ENCODE measurements at regions not wholly inside any gene's neighbourhood (a gene's known extent, or its start where the extent isn't known, plus 50 kb on each side); places are given as distances from the start of the nearest gene placed in this dataset.
"Not testable (repeated sequence)": the region's sequence is repeated elsewhere in the genome, so short reads cannot be mapped to it uniquely, and the experiment has no call there.

- no peak for DNase-seq
Observed at GRCh38 chr2:14828968-14829367, 196.5 kb downstream of the LRATD1 start.

- DNase-seq = peak; percentile 34
Observed at GRCh38 chr2:14831458-14831857, 198.9 kb downstream of the LRATD1 start.

GRCh38 chr2:14843507-14844204 lies 211.1 kb downstream of the LRATD1 start:
- no peak for DNase-seq

- DNase-seq = no peak
Observed at GRCh38 chr2:14855751-14856150, 223.2 kb downstream of the LRATD1 start.

- DNase-seq = no peak
Observed at GRCh38 chr2:14861181-14861580, 228.7 kb downstream of the LRATD1 start.

- peak; percentile 8 for DNase-seq
Observed at GRCh38 chr2:14866736-14867352, 234.3 kb downstream of the LRATD1 start.

GRCh38 chr2:14867853-14868252 lies 235.3 kb downstream of the LRATD1 start:
- no peak for DNase-seq

GRCh38 chr2:14872779-14873325 lies 240.3 kb downstream of the LRATD1 start:
- DNase-seq = no peak

GRCh38 chr2:14881651-14882327 lies 249.3 kb downstream of the LRATD1 start:
- no peak for DNase-seq

GRCh38 chr2:14884651-14885050 lies 252.1 kb downstream of the LRATD1 start:
- DNase-seq = no peak

- no peak for DNase-seq
Observed at GRCh38 chr2:14891546-14891945, 259.0 kb downstream of the LRATD1 start.

GRCh38 chr2:14896330-14897030 lies 264.0 kb downstream of the LRATD1 start:
- no peak for DNase-seq

- DNase-seq = no peak
Observed at GRCh38 chr2:14899621-14900414, 267.3 kb downstream of the LRATD1 start.

GRCh38 chr2:14901737-14902136 lies 269.2 kb downstream of the LRATD1 start:
- DNase-seq = no peak

- DNase-seq = peak; percentile 19
Observed at GRCh38 chr2:14902953-14903352, 270.4 kb downstream of the LRATD1 start.

GRCh38 chr2:14903709-14904374 lies 271.3 kb downstream of the LRATD1 start:
- DNase-seq = peak; percentile 90

- DNase-seq = not testable (repeated sequence)
Observed at GRCh38 chr2:14904378-14904777, 271.9 kb downstream of the LRATD1 start.

- no peak for DNase-seq
Observed at GRCh38 chr2:14905571-14905970, 273.1 kb downstream of the LRATD1 start.

- peak; percentile 44 for DNase-seq
Observed at GRCh38 chr2:14907014-14907612, 274.6 kb downstream of the LRATD1 start.

- DNase-seq = no peak
Observed at GRCh38 chr2:14909795-14910194, 277.3 kb downstream of the LRATD1 start.

GRCh38 chr2:14910654-14911053 lies 278.1 kb downstream of the LRATD1 start:
- no peak for DNase-seq

All from OCI-M1 (cell line).